C1 segment of cervical spinal cord (tissue), 14 donors: ENCODE measurements at regions not wholly inside any gene's neighbourhood (a gene's known extent, or its start where the extent isn't known, plus 50 kb on each side); places are given as distances from the start of the nearest gene placed in this dataset.
A peak's percentile ranks its signal among the peaks of the same experiment; 100 is the strongest.

Source experiments
- DNase-seq, 14 donors: peaks; one replicate each; lab custom pipeline; 2025; lab: John Stamatoyannopoulos, UW

- no peak for DNase-seq
These were observed 930.2 kb downstream of the TFAP2A start for GRCh38 chr6:9484686-9485085.

GRCh38 chr6:9484091-9484490 is 930.8 kb downstream of the TFAP2A start:
- no peak for DNase-seq

GRCh38 chr6:9482030-9482738 is 932.7 kb downstream of the TFAP2A start:
- DNase-seq = no peak

GRCh38 chr6:9481292-9482029 is 933.4 kb downstream of the TFAP2A start:
- DNase-seq = no peak

- no peak for DNase-seq
These were observed 946.6 kb downstream of the TFAP2A start for GRCh38 chr6:9468277-9468676.

- DNase-seq = no peak
These were observed 947.1 kb downstream of the TFAP2A start for GRCh38 chr6:9467741-9468140.

- no peak for DNase-seq
These were observed 950.3 kb downstream of the TFAP2A start for GRCh38 chr6:9464583-9464982.

- DNase-seq = no peak
These were observed 951.6 kb downstream of the TFAP2A start for GRCh38 chr6:9463311-9463710.

- DNase-seq = no peak
These were observed 953.7 kb downstream of the TFAP2A start for GRCh38 chr6:9461188-9461587.

GRCh38 chr6:9458424-9458823 is 956.5 kb downstream of the TFAP2A start:
- DNase-seq = no peak

- DNase-seq = no peak
These were observed 958.8 kb downstream of the TFAP2A start for GRCh38 chr6:9455864-9456658.

- no peak for DNase-seq
These were observed 975.1 kb downstream of the TFAP2A start for GRCh38 chr6:9439621-9440330.

- DNase-seq = no peak
These were observed 977.0 kb downstream of the TFAP2A start for GRCh38 chr6:9437836-9438235.

GRCh38 chr6:9435281-9435680 is 979.6 kb downstream of the TFAP2A start:
- no peak for DNase-seq

- DNase-seq = no peak
These were observed 982.9 kb downstream of the TFAP2A start for GRCh38 chr6:9431945-9432344.

- no peak for DNase-seq
These were observed 986.3 kb downstream of the TFAP2A start for GRCh38 chr6:9428421-9429172.

- no peak for DNase-seq
These were observed 986.8 kb upstream of the SLC35B3 start for GRCh38 chr6:9422138-9422537.

GRCh38 chr6:9420316-9421015 is 985.1 kb upstream of the SLC35B3 start:
- no peak for DNase-seq

GRCh38 chr6:9417400-9417799 is 982.1 kb upstream of the SLC35B3 start:
- DNase-seq = no peak

- peak in 1 of 14 donors; percentile 2 for DNase-seq
These were observed 977.7 kb upstream of the SLC35B3 start for GRCh38 chr6:9412951-9413559.
